ACHN (cell line): ENCODE measurements at regions not wholly inside any gene's neighbourhood (a gene's known extent, or its start where the extent isn't known, plus 50 kb on each side); places are given as distances from the start of the nearest gene placed in this dataset.
A peak's percentile ranks its signal among the peaks of the same experiment; 100 is the strongest.

Experiments used
- DNase-seq: peaks from one replicate; pipeline ENCODE4 v3.0.0-alpha.2; 2015
- in situ Hi-C: cut with HindIII; loops from 2 replicates; pipeline ENCODE4 v1.10.0; 2017; ENCODE audit warnings: low sequenced_read_pairs, low pct_ligation_motif_present, low pct_unique_long_range_greater_than_20kb

GRCh38 chr3:83849106-83849730 is 1109.6 kb upstream of the CADM2 start:
- no peak for DNase-seq
- in situ Hi-C loops = no loop called here

- DNase-seq = no peak
- in situ Hi-C loops = no loop called here
Observed at GRCh38 chr3:83863380-83863779, 1095.4 kb upstream of the CADM2 start.

GRCh38 chr3:83868909-83869567 is 1089.8 kb upstream of the CADM2 start:
- DNase-seq = no peak

DNA sequence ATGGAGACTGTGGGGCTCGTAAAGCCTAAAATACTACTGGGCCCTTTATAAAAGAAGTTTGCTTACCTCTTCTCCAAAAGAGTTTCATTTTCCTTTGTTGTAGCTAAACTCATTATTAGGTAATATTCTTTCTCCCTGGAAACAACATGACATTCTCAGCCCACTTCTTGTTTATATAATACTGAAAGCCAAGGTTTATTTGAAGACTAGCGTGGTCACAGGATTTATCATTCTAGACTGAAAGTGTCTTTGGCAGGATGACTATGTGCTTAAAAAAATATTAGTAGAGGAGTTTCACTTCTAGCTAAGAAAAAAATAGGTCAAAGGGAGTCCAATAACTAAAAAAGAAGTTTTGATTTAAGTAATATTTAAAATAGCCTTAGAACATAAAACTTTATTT is 1085.2 kb upstream of the CADM2 start:
- DNase-seq = no peak
- in situ Hi-C loops = no loop called here

More at GRCh38 chr3:83868909-83869567, 1089.8 kb upstream of the CADM2 start:
- in situ Hi-C loops = no loop called here

DNA sequence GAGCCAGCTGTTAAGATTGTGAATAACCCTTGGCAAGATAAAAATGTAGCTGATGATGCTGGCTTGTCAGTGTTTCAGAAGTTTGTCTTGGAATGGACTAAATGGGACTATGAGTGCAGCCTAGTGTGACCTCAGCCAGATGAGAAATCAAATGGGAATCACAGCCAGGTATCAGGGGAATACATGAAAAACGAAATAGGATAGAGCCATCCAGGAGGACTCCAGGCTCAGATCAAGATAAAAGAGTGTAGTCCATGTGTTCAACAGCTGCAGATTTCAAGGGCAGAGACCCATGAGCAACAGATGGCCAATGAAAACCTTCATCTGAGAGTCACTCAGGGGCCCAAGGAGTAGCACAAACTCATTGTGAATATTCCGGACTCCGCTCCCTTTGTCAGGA is 1080.9 kb upstream of the CADM2 start:
- DNase-seq = no peak
- in situ Hi-C loops = no loop called here

DNA sequence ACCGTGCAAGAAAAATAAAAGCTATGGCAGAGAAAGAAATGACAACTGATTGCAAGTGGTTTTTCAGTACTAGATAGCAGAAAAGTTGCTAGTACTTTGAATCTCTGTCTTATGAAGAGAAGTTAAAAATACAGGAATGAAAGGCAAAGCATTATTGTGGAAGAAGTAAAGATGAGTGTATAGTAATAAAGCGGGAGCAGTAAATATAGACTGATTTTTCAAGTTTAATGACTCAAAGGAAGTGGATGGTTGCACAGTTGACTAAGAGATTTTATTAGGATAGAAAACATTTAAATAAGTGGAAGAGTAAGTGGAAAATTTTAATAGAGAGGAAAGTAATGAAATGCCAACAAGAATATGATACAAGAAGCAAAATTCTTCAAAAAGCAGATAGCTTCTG is 1076.1 kb upstream of the CADM2 start:
- in situ Hi-C loops = no loop called here
- DNase-seq = no peak

GRCh38 chr3:83890039-83890762 is 1068.6 kb upstream of the CADM2 start:
- in situ Hi-C loops = no loop called here
- no peak for DNase-seq

DNA sequence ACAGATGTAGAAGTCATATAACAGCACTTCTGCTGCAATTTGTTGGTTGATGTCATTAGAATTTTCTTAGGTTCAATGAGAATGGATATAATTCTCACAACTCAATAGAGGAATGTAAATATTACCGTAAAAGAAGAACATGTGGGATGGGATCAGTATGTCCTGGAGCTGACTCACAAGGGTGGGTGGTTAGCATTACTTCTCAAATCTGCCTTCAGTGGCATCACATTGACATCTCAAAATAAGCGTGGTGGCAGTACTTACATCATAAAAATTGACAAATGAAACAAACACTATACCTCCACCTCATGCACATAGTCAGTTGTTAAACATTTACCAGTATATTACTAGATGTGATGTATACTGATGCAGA is 1068.0 kb upstream of the CADM2 start:
- in situ Hi-C loops = no loop called here
- no peak for DNase-seq

GRCh38 chr3:83894223-83894622 is 1064.6 kb upstream of the CADM2 start:
- DNase-seq = no peak
- in situ Hi-C loops = no loop called here

- in situ Hi-C loops = no loop called here
- DNase-seq = no peak
Observed at GRCh38 chr3:83895892-83896291, 1062.9 kb upstream of the CADM2 start.

DNA sequence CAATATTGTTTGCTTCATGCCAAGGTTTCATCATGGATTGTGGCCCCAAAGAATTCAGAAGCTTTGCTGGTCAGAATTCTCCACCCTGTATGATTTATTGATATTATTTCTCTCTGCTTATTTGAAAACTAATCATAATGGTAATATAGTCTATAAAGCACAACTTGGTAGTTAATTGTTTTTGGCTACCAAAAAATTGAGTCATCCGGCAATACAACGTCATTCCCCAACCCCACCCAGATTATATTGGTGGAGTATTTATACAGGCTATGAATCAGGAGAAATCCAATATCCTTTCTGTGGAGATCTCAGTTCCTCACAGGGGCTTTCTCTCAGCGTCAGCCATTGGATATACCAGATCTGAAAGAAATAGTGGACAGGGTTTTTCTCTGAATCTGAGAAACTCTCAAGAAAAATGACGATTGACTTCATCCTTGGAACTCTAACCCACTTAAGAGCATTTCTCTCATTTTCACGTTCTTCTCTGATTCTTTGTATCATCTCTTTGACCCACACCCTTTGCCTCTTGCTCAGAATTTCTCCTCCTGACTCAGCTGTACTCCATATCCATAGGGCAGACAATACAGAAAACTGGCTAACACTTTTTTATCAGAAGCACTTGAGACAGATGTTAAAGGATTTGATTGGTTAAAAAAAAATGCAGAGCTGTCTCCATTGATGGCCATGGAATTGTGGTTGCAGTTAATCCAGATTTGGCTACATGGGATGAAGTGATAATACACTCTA is 1055.8 kb upstream of the CADM2 start:
- no peak for DNase-seq
- in situ Hi-C loops = no loop called here

DNA sequence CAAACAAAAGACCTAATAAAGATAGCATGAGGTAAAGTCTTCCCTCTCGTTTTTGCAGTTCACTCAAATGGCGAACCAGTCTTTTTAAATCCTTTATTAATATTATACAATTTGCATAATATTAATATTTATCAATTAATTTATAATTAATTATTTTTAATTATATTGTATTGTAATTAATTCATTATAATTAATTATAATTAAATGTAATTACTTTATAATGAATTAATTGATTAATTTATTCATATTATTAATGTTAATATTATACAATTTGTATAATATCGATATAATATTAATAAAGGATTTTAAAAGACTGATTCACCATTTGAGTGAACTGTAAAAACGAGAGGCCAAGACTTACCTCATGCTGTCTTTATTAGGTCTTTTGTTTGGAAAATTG is 1045.4 kb upstream of the CADM2 start:
- DNase-seq = no peak
- in situ Hi-C loops = no loop called here

DNA sequence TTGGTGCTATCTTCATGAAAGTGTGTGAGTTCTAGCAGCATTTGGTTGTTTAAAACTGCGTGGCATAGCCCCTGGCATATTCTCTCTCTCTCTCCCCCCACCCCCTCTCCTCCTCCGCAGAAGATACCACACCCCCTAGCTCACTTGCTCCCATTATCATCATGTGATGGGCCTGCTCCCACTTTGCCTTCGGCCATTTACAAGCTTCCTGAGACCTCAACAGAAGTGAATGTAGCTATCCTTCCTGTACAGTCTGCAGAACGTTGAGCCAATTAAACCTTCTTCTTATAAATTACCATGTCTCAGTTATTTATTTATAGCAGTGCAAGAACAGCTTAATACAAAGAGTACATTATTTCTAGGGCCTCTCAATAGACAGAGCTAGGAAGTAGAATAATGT is 1032.5 kb upstream of the CADM2 start:
- DNase-seq = no peak

GRCh38 chr3:83928391-83928790 is 1030.4 kb upstream of the CADM2 start:
- in situ Hi-C loops = no loop called here
- peak; percentile 57 for DNase-seq

More for the DNA sequence above, 1032.5 kb upstream of the CADM2 start:
- in situ Hi-C loops = no loop called here

DNA sequence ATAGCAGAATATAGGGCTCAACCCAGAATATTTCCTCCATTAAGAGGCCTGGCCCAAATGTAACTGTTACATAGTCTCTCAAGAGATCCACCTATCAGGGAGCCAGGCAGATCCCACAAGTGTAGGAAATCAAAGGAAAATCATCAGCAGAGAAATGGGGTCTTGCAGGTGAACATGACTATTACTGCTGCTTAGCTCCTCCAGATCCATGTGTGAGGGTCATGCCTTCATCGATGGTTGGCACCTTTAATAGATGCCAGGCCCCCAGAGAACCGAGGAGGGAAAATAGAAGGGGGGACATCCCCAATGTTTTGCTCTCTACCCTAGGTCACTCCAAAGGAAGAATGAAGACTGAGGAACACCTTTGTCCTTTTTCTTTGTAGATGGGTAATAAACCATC is 1029.9 kb upstream of the CADM2 start:
- in situ Hi-C loops = no loop called here
- DNase-seq = no peak

- in situ Hi-C loops = no loop called here
- no peak for DNase-seq
Observed at GRCh38 chr3:83934192-83935021, 1024.4 kb upstream of the CADM2 start.

DNA sequence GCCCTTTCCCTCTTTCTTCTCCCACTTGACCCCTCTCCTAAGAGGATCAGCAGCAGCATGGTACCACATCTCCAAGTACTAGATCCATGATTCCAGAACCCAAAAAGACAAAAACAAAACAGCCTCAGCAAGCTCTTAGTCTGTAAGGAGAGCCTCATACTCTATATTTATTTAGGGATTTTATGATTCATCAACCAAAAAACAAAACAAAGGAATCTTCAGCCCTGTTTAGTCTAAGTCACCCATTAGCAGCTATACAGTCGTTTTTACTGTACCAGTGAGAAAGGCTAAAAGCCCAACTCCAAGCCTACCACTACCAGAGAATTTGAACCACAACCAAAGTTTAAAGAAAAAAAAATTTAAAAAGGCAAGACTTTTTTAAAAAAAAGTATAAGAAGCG is 1020.3 kb upstream of the CADM2 start:
- no peak for DNase-seq

DNA sequence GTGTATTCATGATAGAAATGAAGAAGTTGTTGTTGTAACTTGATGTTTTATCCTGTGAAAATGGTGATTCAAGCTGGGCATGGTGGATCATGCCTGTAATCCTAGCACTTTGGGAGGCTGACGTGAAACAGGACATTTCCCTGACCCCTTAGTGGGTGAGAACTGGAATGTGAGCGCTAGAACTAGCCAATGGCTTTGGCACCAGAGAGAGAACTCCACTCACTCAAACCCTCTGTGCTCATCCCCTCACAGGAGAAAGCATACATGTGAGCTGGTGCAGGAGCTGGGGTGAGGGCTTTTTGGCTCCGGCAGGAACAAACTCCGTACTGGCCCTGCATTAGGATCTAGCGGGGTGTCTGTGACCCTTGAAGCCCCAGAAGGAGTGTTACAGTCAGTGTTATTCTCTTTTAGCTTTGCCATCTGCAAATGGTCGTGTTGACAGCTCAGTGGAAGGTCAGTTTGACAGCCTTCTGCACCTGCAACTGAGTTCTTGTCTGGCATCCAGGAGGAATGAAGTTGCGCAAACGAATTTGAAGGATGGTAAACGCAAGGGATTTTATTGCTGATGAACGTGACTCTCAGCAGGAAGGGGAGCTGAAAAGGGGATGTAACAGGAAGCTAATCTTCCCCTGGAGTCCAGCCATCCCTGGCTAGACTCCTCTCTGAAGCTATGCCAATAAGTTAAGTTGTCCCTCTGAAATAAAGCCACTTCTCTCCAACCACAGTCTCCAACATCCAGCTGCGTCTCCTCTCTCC is 1016.6 kb upstream of the CADM2 start:
- in situ Hi-C loops = no loop called here
- no peak for DNase-seq

More for the DNA sequence above, 1020.3 kb upstream of the CADM2 start:
- in situ Hi-C loops = no loop called here
